GM23338 (cell line): ENCODE measurements at regions not wholly inside any gene's neighbourhood (a gene's known extent, or its start where the extent isn't known, plus 50 kb on each side); places are given as distances from the start of the nearest gene placed in this dataset.

ENCODE experiments used
- ATAC-seq: fragments of 200-7000 bp; cut with Tn5 transposase; 3 replicates; pipeline ENCODE4 v1.9.1; 2020
- DNase-seq: peaks from one replicate; pipeline ENCODE4 v3.0.0-alpha.2; 2015; ENCODE audit warnings: low spot score
- H2AFZ ChIP-seq: fragments of 200-600 bp; sonication (generic); 2 replicates; pipeline ENCODE4 v1.8.0; 2016; ENCODE audit warnings: antibody characterized with exemption, mild to moderate bottlenecking, moderate library complexity
- H3F3A ChIP-seq: fragments of 200-600 bp; sonication (generic); replicated peaks from 2 replicates; pipeline ENCODE4 v1.8.0; 2017; ENCODE audit warnings: antibody characterized with exemption, mixed run types, low read depth
- H3K27ac ChIP-seq: fragments of 200-600 bp; sonication (generic); 2 replicates; pipeline ENCODE4 v1.6.1; 2016; ENCODE audit warnings: low read depth
- H3K27me3 ChIP-seq: fragments of 200-600 bp; sonication (generic); 2 replicates; pipeline ENCODE4 v1.8.0; 2016; ENCODE audit warnings: mild to moderate bottlenecking, mixed run types, moderate library complexity; ENCODE audit not compliant: insufficient read depth
- H3K36me3 ChIP-seq: fragments of 200-600 bp; sonication (generic); 2 replicates; pipeline ENCODE4 v1.8.0; 2016; ENCODE audit warnings: mild to moderate bottlenecking; ENCODE audit not compliant: insufficient read depth
- H3K4me1 ChIP-seq: fragments of 200-600 bp; sonication (generic); 2 replicates; pipeline ENCODE4 v1.8.0; 2016; ENCODE audit warnings: mild to moderate bottlenecking, moderate library complexity; ENCODE audit not compliant: insufficient read depth
- H3K4me2 ChIP-seq: fragments of 200-600 bp; sonication (generic); 2 replicates; pipeline ENCODE4 v1.7.1; 2017; ENCODE audit warnings: mixed run types
- H3K4me3 ChIP-seq: fragments of 200-600 bp; sonication (generic); 2 replicates; pipeline ENCODE4 v1.6.1; 2016; ENCODE audit warnings: mixed run types
- H3K79me2 ChIP-seq: fragments of 200-600 bp; sonication (generic); replicated peaks from 2 replicates; pipeline ENCODE4 v1.8.0; 2017; ENCODE audit warnings: mild to moderate bottlenecking; ENCODE audit not compliant: insufficient read depth
- H3K9me2 ChIP-seq: fragments of 200-600 bp; sonication (generic); 2 replicates; pipeline ENCODE4 v1.8.0; 2017; ENCODE audit not compliant: insufficient read depth
- H4K20me1 ChIP-seq: fragments of 200-600 bp; sonication (generic); replicated peaks from 2 replicates; pipeline ENCODE4 v1.8.0; 2017; ENCODE audit warnings: mild to moderate bottlenecking; ENCODE audit not compliant: insufficient read depth
- H3K27ac Mint-ChIP-seq: 2 replicates; pipeline ENCODE4 v1.8.0; 2020; ENCODE audit warnings: inconsistent platforms, mild to moderate bottlenecking, moderate library complexity, mixed read lengths
- H3K27me3 Mint-ChIP-seq: 3 replicates; pipeline ENCODE4 v1.8.0; 2022; ENCODE audit warnings: low read depth, mild to moderate bottlenecking, moderate library complexity, mixed read lengths, inconsistent platforms; ENCODE audit not compliant: insufficient read depth, poor library complexity
- H3K36me3 Mint-ChIP-seq: 3 replicates; pipeline ENCODE4 v1.8.0; 2021; ENCODE audit warnings: low read depth, mild to moderate bottlenecking, inconsistent platforms, moderate library complexity, mixed read lengths
- H3K4me1 Mint-ChIP-seq: 3 replicates; pipeline ENCODE4 v1.8.0; 2020; ENCODE audit warnings: mild to moderate bottlenecking, inconsistent platforms, mixed read lengths
- H3K4me3 Mint-ChIP-seq: 3 replicates; pipeline ENCODE4 v1.8.0; 2021; ENCODE audit warnings: moderate library complexity, mild to moderate bottlenecking, inconsistent platforms, mixed read lengths
- H3K9me3 Mint-ChIP-seq: 3 replicates; pipeline ENCODE4 v1.8.0; 2020; ENCODE audit warnings: moderate library complexity, mild to moderate bottlenecking, inconsistent platforms, mixed read lengths
- CREB1 ChIP-seq: fragments of 250-450 bp; sonication (Bioruptor Pico); IDR thresholded peaks from 2 replicates; pipeline ENCODE4 v1.5.0; 2020; ENCODE audit warnings: low read depth, mild to moderate bottlenecking, moderate library complexity
- CTCF ChIP-seq, 2 experiments: fragments of 200-600 bp in 1 of 2; sonication (generic) in 1 of 2; conservative IDR thresholded peaks; 2 replicates each; pipeline versions ENCODE4 v1.5.1 to v1.6.1; 2016 to 2017; ENCODE audit warnings: antibody characterized with exemption in 2 of 2, low read depth in 2 of 2, mild to moderate bottlenecking in 2 of 2, moderate library complexity in 1 of 2
- ETS1 ChIP-seq: IDR thresholded peaks from 2 replicates; pipeline ENCODE4 v1.6.1; 2016; ENCODE audit warnings: antibody characterized with exemption
- EZH2 ChIP-seq: fragments of 200-600 bp; sonication (generic); IDR thresholded peaks from one replicate; pipeline ENCODE4 v1.8.0; 2017; ENCODE audit warnings: antibody characterized with exemption, mild to moderate bottlenecking, low read depth; ENCODE audit not compliant: unreplicated experiment
- EZH2phosphoT487 ChIP-seq: fragments of 200-600 bp; sonication (generic); IDR thresholded peaks from one replicate; pipeline ENCODE4 v1.8.1; 2018; ENCODE audit warnings: antibody characterized with exemption; ENCODE audit not compliant: unreplicated experiment
- JUNB ChIP-seq: IDR thresholded peaks from one replicate; pipeline ENCODE4 v1.6.1; 2016; ENCODE audit warnings: antibody characterized with exemption; ENCODE audit not compliant: unreplicated experiment
- NANOG ChIP-seq: IDR thresholded peaks from 2 replicates; pipeline ENCODE4 v1.6.1; 2016; ENCODE audit warnings: antibody characterized with exemption, borderline replicate concordance
- POLR2AphosphoS5 ChIP-seq: IDR thresholded peaks from 2 replicates; pipeline ENCODE4 v1.6.1; 2016; ENCODE audit warnings: antibody characterized with exemption, low read depth
- REST ChIP-seq: IDR thresholded peaks from one replicate; pipeline ENCODE4 v1.6.1; 2018; ENCODE audit warnings: antibody characterized with exemption; ENCODE audit not compliant: unreplicated experiment
- STAT1 ChIP-seq: IDR thresholded peaks from one replicate; pipeline ENCODE4 v1.6.1; 2016; ENCODE audit warnings: antibody characterized with exemption; ENCODE audit not compliant: unreplicated experiment
- ZNF114 ChIP-seq: fragments of 250-450 bp; sonication (Bioruptor Pico); IDR thresholded peaks from 2 replicates; pipeline ENCODE4 v1.5.0; 2020; ENCODE audit warnings: mild to moderate bottlenecking, moderate library complexity
- ZNF331 ChIP-seq: fragments of 250-450 bp; sonication (Bioruptor Pico); IDR thresholded peaks from 2 replicates; pipeline ENCODE4 v1.5.0; 2020; ENCODE audit warnings: low read depth, mild to moderate bottlenecking, moderate library complexity
- ZNF462 ChIP-seq: fragments of 250-450 bp; sonication (Bioruptor Pico); IDR thresholded peaks from 2 replicates; pipeline ENCODE4 v1.5.0; 2020; ENCODE audit warnings: mild to moderate bottlenecking, moderate library complexity

- H3F3A ChIP-seq: no peaks in the 10 kb centered on the region
- Mint-ChIP-seq H3K27me3 (no peaks in the 10 kb centered on the region), H3K36me3 (no peaks in the 10 kb centered on the region), H3K9me3 (peaks cover 8% of the 10 kb centered on the region), H3K27ac (no peak overlapping the region), H3K4me1 (no peaks in the 10 kb centered on the region), H3K4me3 (no peak overlapping the region)
- H3K9me2 ChIP-seq: peaks cover 6% of the 10 kb centered on the region; the same call in 1 of the 2 replicates
- H3K4me3 ChIP-seq: no peak overlapping the region
- no peak for TF ChIP-seq EZH2phosphoT487
- no peak for TF ChIP-seq JUNB
- no peak for TF ChIP-seq ETS1
- no peak for TF ChIP-seq CREB1 (CRISPR knock-in tag)
- no peak for TF ChIP-seq EZH2
- TF ChIP-seq ZNF114 (CRISPR knock-in tag): no peak
- no peak for TF ChIP-seq CTCF (conservative IDR thresholded peaks at IDR 0.05; ENCODE audit: low read depth in 2 of 2)
- no peak for TF ChIP-seq STAT1
- no peak for TF ChIP-seq POLR2AphosphoS5
- TF ChIP-seq ZNF331: no peak
- no peak for TF ChIP-seq NANOG
- TF ChIP-seq ZNF462 (CRISPR knock-in tag): no peak
- no peak for TF ChIP-seq REST
- H3K36me3 ChIP-seq: no peaks in the 10 kb centered on the region
- no peaks in the 10 kb centered on the region for H3K27me3 ChIP-seq
- H3K79me2 ChIP-seq: no peaks in the 10 kb centered on the region
- no peak overlapping the region for H3K4me2 ChIP-seq
- H3K4me1 ChIP-seq: no peaks in the 10 kb centered on the region
- DNase-seq (no peak), ATAC-seq (no peak)
- no peak overlapping the region for H2AFZ ChIP-seq
- no peaks in the 10 kb centered on the region for H4K20me1 ChIP-seq
- H3K27ac ChIP-seq: no peak overlapping the region
Observed at GRCh38 chr5:82619097-82619496, 340.9 kb upstream of the RPS23 start.
